ENCODE measurements at regions not wholly inside any gene's neighbourhood (a gene's known extent, or its start where the extent isn't known, plus 50 kb on each side); places are given as distances from the start of the nearest gene placed in this dataset.

GRCh38 chr4:24026596-24026995 is 136.7 kb upstream of the PPARGC1A start:
- BruUV-seq (replicated peaks) = no TSS peak
- no peaks in the 10 kb centered on the region for H3K79me2 ChIP-seq (ENCODE audit: control insufficient read depth, insufficient read depth, low read length)
- H3K36me3 ChIP-seq (ENCODE audit: control insufficient read depth, insufficient read depth, low read length) = no peaks in the 10 kb centered on the region
- no peak for TF ChIP-seq AFF4 (CRISPR knock-in tag; IDR thresholded peaks at IDR 0.05)
- ATAC-seq = no peak
- no peak overlapping the region for H2AFZ ChIP-seq (ENCODE audit: low read depth, low read length)
- H3K9me3 ChIP-seq (replicated peaks; ENCODE audit: control insufficient read depth, insufficient read depth, low read depth, low read length) = no peaks in the 10 kb centered on the region
- ChIA-PET POLR2A (no interaction called here), CTCF (ENCODE audit: low intra/inter-chr PET ratio) (no interaction called here)
- intact Hi-C loops (cut with micrococcal nuclease) = no loop called here
- in situ Hi-C loops (cut with MboI) = no loop called here
- no peaks in the 10 kb centered on the region for H3K27me3 ChIP-seq (ENCODE audit: control insufficient read depth in 2 of 2, insufficient read depth in 2 of 2, low read length in 2 of 2)
- H3K9ac ChIP-seq (ENCODE audit: insufficient read depth in 1 of 2, low read depth in 2 of 2, low read length in 2 of 2) = no peak overlapping the region
- no peaks in the 10 kb centered on the region for H3K9me1 ChIP-seq (ENCODE audit: control insufficient read depth, insufficient read depth, low read length)
- no peak overlapping the region for H3K4me3 ChIP-seq
- DNase-seq (ENCODE audit: extremely low read depth in 1 of 4, low spot score in 3 of 4) = no peak
- H4K20me1 ChIP-seq (replicated peaks; ENCODE audit: control insufficient read depth, insufficient read depth, low read length) = no peaks in the 10 kb centered on the region
- H3K4me2 ChIP-seq (ENCODE audit: insufficient read depth, low read length) = no peak overlapping the region
- 6% methylated on average over 4 of the region's 4 CpGs for WGBS (ENCODE audit: insufficient coverage, low coverage, missing lambda C conversion rate)
- H3K27ac ChIP-seq (ENCODE audit: extremely low read depth, low read depth, low read length) = no peak overlapping the region
- no peak for FAIRE-seq
- no peaks in the 10 kb centered on the region for H3K4me1 ChIP-seq (replicated peaks in 1 of 2; ENCODE audit: control insufficient read depth in 2 of 2, insufficient read depth in 2 of 2, low read length in 2 of 2)

- BruUV-seq (replicated peaks) = no TSS peak
- Histone ChIP-seq H3K4me1 (replicated peaks in 1 of 2; ENCODE audit: control insufficient read depth in 2 of 2, insufficient read depth in 2 of 2, low read length in 2 of 2) (no peaks in the 10 kb centered on the region), H2AFZ (ENCODE audit: low read depth, low read length) (no peak overlapping the region), H3K9me1 (ENCODE audit: control insufficient read depth, insufficient read depth, low read length) (no peaks in the 10 kb centered on the region), H3K4me3 (no peak overlapping the region), H3K4me2 (ENCODE audit: insufficient read depth, low read length) (no peak overlapping the region), H3K79me2 (ENCODE audit: control insufficient read depth, insufficient read depth, low read length) (no peaks in the 10 kb centered on the region), H3K36me3 (ENCODE audit: control insufficient read depth, insufficient read depth, low read length) (no peaks in the 10 kb centered on the region), H3K27ac (ENCODE audit: extremely low read depth, low read depth, low read length) (no peak overlapping the region), H3K9ac (ENCODE audit: insufficient read depth in 1 of 2, low read depth in 2 of 2, low read length in 2 of 2) (no peak overlapping the region), H3K9me3 (replicated peaks; ENCODE audit: control insufficient read depth, insufficient read depth, low read depth, low read length) (no peaks in the 10 kb centered on the region), H4K20me1 (replicated peaks; ENCODE audit: control insufficient read depth, insufficient read depth, low read length) (no peaks in the 10 kb centered on the region), H3K27me3 (ENCODE audit: control insufficient read depth in 2 of 2, insufficient read depth in 2 of 2, low read length in 2 of 2) (no peaks in the 10 kb centered on the region)
- in situ Hi-C loops (cut with MboI) = no loop called here
- TF ChIP-seq ZNF24 (IDR thresholded peaks at IDR 0.05) (no peak), SMARCC2 (IDR thresholded peaks at IDR 0.05; ENCODE audit: low read depth) (no peak), ZNF175 (CRISPR knock-in tag; IDR thresholded peaks at IDR 0.05; ENCODE audit: low read depth) (no peak), HMGN3 (IDR thresholded peaks at IDR 0.05; ENCODE audit: borderline replicate concordance, extremely low read depth, insufficient read length, low read depth, low read length) (no peak), ETS1 (conservative IDR thresholded peaks at IDR 0.05; ENCODE audit: control insufficient read depth, low read depth, low read length) (no peak), ZNF766 (CRISPR knock-in tag; conservative IDR thresholded peaks at IDR 0.05) (no peak)
- ChIA-PET POLR2A (no interaction called here), CTCF (ENCODE audit: low intra/inter-chr PET ratio) (no interaction called here)
- FAIRE-seq (no peak), DNase-seq (ENCODE audit: extremely low read depth in 1 of 4, low spot score in 3 of 4) (no peak), ATAC-seq (no peak)
- intact Hi-C loops (cut with micrococcal nuclease) = no loop called here
- WGBS (ENCODE audit: insufficient coverage, low coverage, missing lambda C conversion rate) = 0% methylated on average over 4 of the region's 4 CpGs
Observed at GRCh38 chr4:24024605-24025004, 134.8 kb upstream of the PPARGC1A start.
